ENCODE measurements at regions not wholly inside any gene's neighbourhood (a gene's known extent, or its start where the extent isn't known, plus 50 kb on each side); places are given as distances from the start of the nearest gene placed in this dataset.

DNA sequence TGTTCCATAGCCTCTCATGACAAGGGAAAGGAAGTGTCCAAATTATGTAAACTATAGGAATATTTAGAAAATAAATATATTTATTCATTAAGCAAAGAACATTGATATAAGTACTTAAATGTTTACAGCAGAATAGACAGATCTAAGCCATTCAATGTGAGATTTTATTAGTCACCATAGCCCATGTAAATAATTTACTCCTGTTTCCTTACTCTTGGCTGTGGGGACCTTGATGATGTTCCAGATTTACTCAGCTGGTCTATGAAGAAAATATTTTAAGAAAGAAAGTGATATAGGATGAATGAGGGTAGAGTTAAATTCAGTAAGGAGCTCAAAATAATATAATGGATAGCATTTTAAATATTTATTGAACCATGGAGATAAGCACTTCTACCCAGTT is 442.6 kb upstream of the KLF6 start:
- TF ChIP-seq, protein P1, sequence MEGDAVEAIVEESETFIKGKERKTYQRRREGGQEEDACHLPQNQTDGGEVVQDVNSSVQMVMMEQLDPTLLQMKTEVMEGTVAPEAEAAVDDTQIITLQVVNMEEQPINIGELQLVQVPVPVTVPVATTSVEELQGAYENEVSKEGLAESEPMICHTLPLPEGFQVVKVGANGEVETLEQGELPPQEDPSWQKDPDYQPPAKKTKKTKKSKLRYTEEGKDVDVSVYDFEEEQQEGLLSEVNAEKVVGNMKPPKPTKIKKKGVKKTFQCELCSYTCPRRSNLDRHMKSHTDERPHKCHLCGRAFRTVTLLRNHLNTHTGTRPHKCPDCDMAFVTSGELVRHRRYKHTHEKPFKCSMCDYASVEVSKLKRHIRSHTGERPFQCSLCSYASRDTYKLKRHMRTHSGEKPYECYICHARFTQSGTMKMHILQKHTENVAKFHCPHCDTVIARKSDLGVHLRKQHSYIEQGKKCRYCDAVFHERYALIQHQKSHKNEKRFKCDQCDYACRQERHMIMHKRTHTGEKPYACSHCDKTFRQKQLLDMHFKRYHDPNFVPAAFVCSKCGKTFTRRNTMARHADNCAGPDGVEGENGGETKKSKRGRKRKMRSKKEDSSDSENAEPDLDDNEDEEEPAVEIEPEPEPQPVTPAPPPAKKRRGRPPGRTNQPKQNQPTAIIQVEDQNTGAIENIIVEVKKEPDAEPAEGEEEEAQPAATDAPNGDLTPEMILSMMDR (IDR thresholded peaks at IDR 0.05; ENCODE audit: low read depth, low read length): no peak
- no peak for TF ChIP-seq POLR2A (IDR thresholded peaks at IDR 0.05; ENCODE audit: extremely low read depth, insufficient read length)

All from NB4 (cell line).